GM21576 (cell line): ENCODE measurements at regions not wholly inside any gene's neighbourhood (a gene's known extent, or its start where the extent isn't known, plus 50 kb on each side); places are given as distances from the start of the nearest gene placed in this dataset.
"Not testable (repeated sequence)": the region's sequence is repeated elsewhere in the genome, so short reads cannot be mapped to it uniquely, and the experiment has no call there.

Source experiments
- ATAC-seq: cut with Tn5 transposase; IDR thresholded peaks from one replicate; pipeline ENCODE4 v1.9.1; 2021; ENCODE audit warnings: mild to moderate bottlenecking, moderate library complexity; ENCODE audit not compliant: unreplicated experiment

- ATAC-seq, result no peak
These were observed 185.2 kb downstream of the AEBP2 start for GRCh38 chr12:19624491-19624890.

GRCh38 chr12:19625551-19625950 is 186.3 kb downstream of the AEBP2 start:
- not testable (repeated sequence) for ATAC-seq

- ATAC-seq, result no peak
These were observed 188.4 kb downstream of the AEBP2 start for GRCh38 chr12:19627719-19628118.

- ATAC-seq, result no peak
These were observed 191.2 kb downstream of the AEBP2 start for GRCh38 chr12:19630536-19630935.

- no peak for ATAC-seq
These were observed 193.9 kb downstream of the AEBP2 start for GRCh38 chr12:19633194-19633593.

GRCh38 chr12:19633641-19634040 is 194.3 kb downstream of the AEBP2 start:
- no peak for ATAC-seq

- ATAC-seq, result no peak
These were observed 200.6 kb downstream of the AEBP2 start for GRCh38 chr12:19639781-19640415.

GRCh38 chr12:19641235-19642080 is 202.2 kb downstream of the AEBP2 start:
- ATAC-seq, result no peak

GRCh38 chr12:19642345-19642744 is 203.1 kb downstream of the AEBP2 start:
- no peak for ATAC-seq

GRCh38 chr12:19643635-19644034 is 204.3 kb downstream of the AEBP2 start:
- ATAC-seq, result no peak

GRCh38 chr12:19644571-19644970 is 205.3 kb downstream of the AEBP2 start:
- ATAC-seq, result no peak

GRCh38 chr12:19645823-19646222 is 206.5 kb downstream of the AEBP2 start:
- ATAC-seq, result no peak

- ATAC-seq, result no peak
These were observed 207.3 kb downstream of the AEBP2 start for GRCh38 chr12:19646599-19646998.

- ATAC-seq, result no peak
These were observed 208.7 kb downstream of the AEBP2 start for GRCh38 chr12:19647806-19648556.

GRCh38 chr12:19648591-19648990 is 209.3 kb downstream of the AEBP2 start:
- no peak for ATAC-seq

GRCh38 chr12:19652386-19652785 is 213.1 kb downstream of the AEBP2 start:
- no peak for ATAC-seq

- no peak for ATAC-seq
These were observed 215.5 kb downstream of the AEBP2 start for GRCh38 chr12:19654650-19655376.

GRCh38 chr12:19657118-19657731 is 217.9 kb downstream of the AEBP2 start:
- no peak for ATAC-seq

- no peak for ATAC-seq
These were observed 218.4 kb downstream of the AEBP2 start for GRCh38 chr12:19657732-19658130.

GRCh38 chr12:19659086-19659485 is 219.8 kb downstream of the AEBP2 start:
- no peak for ATAC-seq

- no peak for ATAC-seq
These were observed 220.2 kb downstream of the AEBP2 start for GRCh38 chr12:19659501-19659900.
